Fibroblast of lung (primary cell): ENCODE measurements at regions not wholly inside any gene's neighbourhood (a gene's known extent, or its start where the extent isn't known, plus 50 kb on each side); places are given as distances from the start of the nearest gene placed in this dataset.
"Not testable (repeated sequence)": the region's sequence is repeated elsewhere in the genome, so short reads cannot be mapped to it uniquely, and the experiment has no call there.

Source experiments
- DNase-seq, 2 donors: peaks; one replicate each; pipeline versions ENCODE4 v3.0.0 to v3.0.0-alpha.2; 2010; ENCODE audit warnings: low read depth in 2 of 2
- H2AFZ ChIP-seq: 2 replicates; pipeline ENCODE4 v1.5.1; 2012; ENCODE audit warnings: low read length, control low read depth, inconsistent platforms
- H3K27ac ChIP-seq: 2 replicates; pipeline ENCODE4 v1.5.1; 2011; ENCODE audit warnings: low read length, control low read depth; ENCODE audit not compliant: insufficient read depth
- H3K27me3 ChIP-seq: 2 replicates; pipeline ENCODE4 v1.5.1; 2011; ENCODE audit warnings: mild to moderate bottlenecking, low read length; ENCODE audit not compliant: control insufficient read depth, insufficient read depth
- H3K36me3 ChIP-seq: 2 replicates; pipeline ENCODE4 v1.5.1; 2011; ENCODE audit warnings: low read length; ENCODE audit not compliant: control insufficient read depth, insufficient read depth
- H3K4me1 ChIP-seq: 2 replicates; pipeline ENCODE4 v1.5.1; 2011; ENCODE audit warnings: low read length; ENCODE audit not compliant: control insufficient read depth, insufficient read depth; ENCODE audit errors: extremely low read depth
- H3K4me2 ChIP-seq: 2 replicates; pipeline ENCODE4 v1.5.1; 2011; ENCODE audit warnings: low read length, control low read depth; ENCODE audit not compliant: insufficient read depth; ENCODE audit errors: extremely low read depth
- H3K4me3 ChIP-seq, 4 experiments: fragments of 200-600 bp in 1 of 4; sonication (generic) in 1 of 4; replicated peaks in 1 of 4; 2 replicates each; pipeline ENCODE4 v1.5.1; 2011 to 2016; ENCODE audit warnings: low read length in 4 of 4, low read depth in 3 of 4, mild to moderate bottlenecking in 3 of 4, control low read depth in 2 of 4, inconsistent platforms in 1 of 4, mixed read lengths in 1 of 4; ENCODE audit not compliant: insufficient read depth in 1 of 4; ENCODE audit errors: control extremely low read depth in 1 of 4
- H3K79me2 ChIP-seq: 2 replicates; pipeline ENCODE4 v1.5.1; 2012; ENCODE audit warnings: mild to moderate bottlenecking, low read length, inconsistent platforms; ENCODE audit not compliant: control insufficient read depth, insufficient read depth
- H3K9ac ChIP-seq: 2 replicates; pipeline ENCODE4 v1.5.1; 2011; ENCODE audit warnings: mild to moderate bottlenecking, low read length, control low read depth; ENCODE audit not compliant: insufficient read depth
- H3K9me3 ChIP-seq: 2 replicates; pipeline ENCODE4 v1.5.1; 2012; ENCODE audit warnings: low read depth, low read length; ENCODE audit not compliant: control insufficient read depth, insufficient read depth
- H4K20me1 ChIP-seq: 2 replicates; pipeline ENCODE4 v1.5.1; 2011; ENCODE audit warnings: low read length; ENCODE audit not compliant: control insufficient read depth, insufficient read depth; ENCODE audit errors: extremely low read depth
- EZH2 ChIP-seq: IDR thresholded peaks from 2 replicates; pipeline ENCODE4 v1.5.1; 2012; ENCODE audit warnings: low read length, control low read depth, mild to moderate bottlenecking; ENCODE audit errors: missing control alignments
- TF ChIP-seq, protein P1 (sequence below), 2 donors: IDR thresholded peaks in 1 of 2; conservative IDR thresholded peaks in 1 of 2; 1 replicate in 1 of 2; 2 replicates in 1 of 2; pipeline ENCODE4 v1.5.1; 2011 to 2012; ENCODE audit warnings: low read length in 2 of 2, control low read depth in 1 of 2, inconsistent platforms in 1 of 2, low read depth in 1 of 2, mild to moderate bottlenecking in 1 of 2

DNA sequence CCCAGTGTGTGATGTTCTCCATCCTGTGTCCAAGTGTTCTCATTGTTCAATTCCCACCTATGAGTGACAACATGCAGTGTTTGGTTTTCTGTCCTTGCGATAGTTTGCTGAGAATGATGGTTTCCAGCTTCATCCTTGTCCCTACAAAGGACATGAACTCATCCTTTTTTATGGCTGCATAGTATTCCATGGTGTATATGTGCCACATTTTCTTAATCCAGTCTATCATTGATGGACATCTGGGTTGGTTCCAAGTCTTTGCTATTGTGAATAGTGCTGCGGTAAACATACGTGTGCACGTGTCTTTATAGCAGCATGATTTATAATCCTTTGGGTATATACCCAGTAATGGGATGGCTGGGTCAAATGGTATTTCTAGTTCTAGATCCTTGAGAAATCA lies 134.3 kb downstream of the CCDC71L start:
- DNase-seq, H2AFZ ChIP-seq, H3K9me3 ChIP-seq, H3K36me3 ChIP-seq, H3K4me3 ChIP-seq, H3K79me2 ChIP-seq, H3K4me1 ChIP-seq, H3K27me3 ChIP-seq, H4K20me1 ChIP-seq, H3K27ac ChIP-seq, H3K4me2 ChIP-seq, H3K9ac ChIP-seq: not testable (repeated sequence)

GRCh38 chr7:106524690-106525059 lies 136.3 kb downstream of the CCDC71L start:
- Histone ChIP-seq H3K9ac (no peak overlapping the region), H3K9me3 (no peaks in the 10 kb centered on the region), H3K4me2 (no peak overlapping the region), H4K20me1 (no peaks in the 10 kb centered on the region), H3K27ac (no peak overlapping the region), H3K4me1 (no peaks in the 10 kb centered on the region), H3K4me3 (no peak overlapping the region), H3K27me3 (no peaks in the 10 kb centered on the region), H2AFZ (no peak overlapping the region), H3K79me2 (no peaks in the 10 kb centered on the region), H3K36me3 (no peaks in the 10 kb centered on the region)
- TF ChIP-seq, protein P1, sequence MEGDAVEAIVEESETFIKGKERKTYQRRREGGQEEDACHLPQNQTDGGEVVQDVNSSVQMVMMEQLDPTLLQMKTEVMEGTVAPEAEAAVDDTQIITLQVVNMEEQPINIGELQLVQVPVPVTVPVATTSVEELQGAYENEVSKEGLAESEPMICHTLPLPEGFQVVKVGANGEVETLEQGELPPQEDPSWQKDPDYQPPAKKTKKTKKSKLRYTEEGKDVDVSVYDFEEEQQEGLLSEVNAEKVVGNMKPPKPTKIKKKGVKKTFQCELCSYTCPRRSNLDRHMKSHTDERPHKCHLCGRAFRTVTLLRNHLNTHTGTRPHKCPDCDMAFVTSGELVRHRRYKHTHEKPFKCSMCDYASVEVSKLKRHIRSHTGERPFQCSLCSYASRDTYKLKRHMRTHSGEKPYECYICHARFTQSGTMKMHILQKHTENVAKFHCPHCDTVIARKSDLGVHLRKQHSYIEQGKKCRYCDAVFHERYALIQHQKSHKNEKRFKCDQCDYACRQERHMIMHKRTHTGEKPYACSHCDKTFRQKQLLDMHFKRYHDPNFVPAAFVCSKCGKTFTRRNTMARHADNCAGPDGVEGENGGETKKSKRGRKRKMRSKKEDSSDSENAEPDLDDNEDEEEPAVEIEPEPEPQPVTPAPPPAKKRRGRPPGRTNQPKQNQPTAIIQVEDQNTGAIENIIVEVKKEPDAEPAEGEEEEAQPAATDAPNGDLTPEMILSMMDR (conservative IDR thresholded peaks at IDR 0.05 in 1 of 2, IDR thresholded peaks at IDR 0.05 in 1 of 2; ENCODE audit: low read depth in 1 of 2, low read length in 2 of 2): no peak
- no peak for TF ChIP-seq EZH2
- no peak for DNase-seq

DNA sequence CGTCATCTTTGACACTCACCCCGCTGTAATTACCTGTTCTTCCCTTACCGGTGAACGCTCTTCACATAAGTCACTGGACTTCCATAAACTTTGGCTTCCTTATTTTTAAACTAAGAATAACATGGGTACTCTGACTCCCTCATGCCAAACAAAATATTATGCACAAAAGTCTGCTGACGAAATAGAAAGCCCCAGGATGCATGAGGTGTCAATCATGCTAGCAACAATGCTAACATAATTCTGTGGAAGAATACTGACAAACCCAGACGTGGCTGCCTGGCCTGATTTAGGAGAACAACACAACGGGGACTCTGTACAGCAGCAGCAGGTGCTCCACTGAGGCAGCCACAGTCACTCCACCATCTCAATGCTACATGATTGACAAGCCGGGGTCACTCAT lies 137.5 kb downstream of the CCDC71L start:
- Histone ChIP-seq H3K79me2 (no peaks in the 10 kb centered on the region), H2AFZ (no peak overlapping the region), H3K9ac (no peak overlapping the region), H3K9me3 (no peaks in the 10 kb centered on the region), H4K20me1 (no peaks in the 10 kb centered on the region), H3K36me3 (no peaks in the 10 kb centered on the region), H3K27me3 (peaks cover 2% of the 10 kb centered on the region), H3K4me2 (no peak overlapping the region), H3K4me3 (no peak overlapping the region), H3K27ac (no peak overlapping the region), H3K4me1 (no peaks in the 10 kb centered on the region)
- no peak for DNase-seq
- no peak for TF ChIP-seq EZH2
- TF ChIP-seq, protein P1 (conservative IDR thresholded peaks at IDR 0.05 in 1 of 2, IDR thresholded peaks at IDR 0.05 in 1 of 2; ENCODE audit: low read depth in 1 of 2, low read length in 2 of 2): no peak

GRCh38 chr7:106522696-106523095 lies 138.3 kb downstream of the CCDC71L start:
- Histone ChIP-seq H4K20me1 (no peaks in the 10 kb centered on the region), H3K9ac (no peak overlapping the region), H3K4me1 (no peaks in the 10 kb centered on the region), H3K79me2 (no peaks in the 10 kb centered on the region), H2AFZ (no peak overlapping the region), H3K27ac (no peak overlapping the region), H3K36me3 (no peaks in the 10 kb centered on the region), H3K4me2 (no peak overlapping the region), H3K27me3 (peaks cover 2% of the 10 kb centered on the region), H3K9me3 (no peaks in the 10 kb centered on the region), H3K4me3 (no peak overlapping the region)
- no peak for TF ChIP-seq EZH2
- TF ChIP-seq, protein P1 (conservative IDR thresholded peaks at IDR 0.05 in 1 of 2, IDR thresholded peaks at IDR 0.05 in 1 of 2; ENCODE audit: low read depth in 1 of 2, low read length in 2 of 2): no peak
- no peak for DNase-seq
